GM23338 (cell line): ENCODE measurements at regions not wholly inside any gene's neighbourhood (a gene's known extent, or its start where the extent isn't known, plus 50 kb on each side); places are given as distances from the start of the nearest gene placed in this dataset.

Experiments used
- ATAC-seq: fragments of 200-7000 bp; cut with Tn5 transposase; 3 replicates; pipeline ENCODE4 v1.9.1; 2020
- DNase-seq: peaks from one replicate; pipeline ENCODE4 v3.0.0-alpha.2; 2015; ENCODE audit warnings: low spot score
- H2AFZ ChIP-seq: fragments of 200-600 bp; sonication (generic); 2 replicates; pipeline ENCODE4 v1.8.0; 2016; ENCODE audit warnings: antibody characterized with exemption, mild to moderate bottlenecking, moderate library complexity
- H3F3A ChIP-seq: fragments of 200-600 bp; sonication (generic); replicated peaks from 2 replicates; pipeline ENCODE4 v1.8.0; 2017; ENCODE audit warnings: antibody characterized with exemption, mixed run types, low read depth
- H3K27ac ChIP-seq: fragments of 200-600 bp; sonication (generic); 2 replicates; pipeline ENCODE4 v1.6.1; 2016; ENCODE audit warnings: low read depth
- H3K27me3 ChIP-seq: fragments of 200-600 bp; sonication (generic); 2 replicates; pipeline ENCODE4 v1.8.0; 2016; ENCODE audit warnings: mild to moderate bottlenecking, mixed run types, moderate library complexity; ENCODE audit not compliant: insufficient read depth
- H3K36me3 ChIP-seq: fragments of 200-600 bp; sonication (generic); 2 replicates; pipeline ENCODE4 v1.8.0; 2016; ENCODE audit warnings: mild to moderate bottlenecking; ENCODE audit not compliant: insufficient read depth
- H3K4me1 ChIP-seq: fragments of 200-600 bp; sonication (generic); 2 replicates; pipeline ENCODE4 v1.8.0; 2016; ENCODE audit warnings: mild to moderate bottlenecking, moderate library complexity; ENCODE audit not compliant: insufficient read depth
- H3K4me2 ChIP-seq: fragments of 200-600 bp; sonication (generic); 2 replicates; pipeline ENCODE4 v1.7.1; 2017; ENCODE audit warnings: mixed run types
- H3K4me3 ChIP-seq: fragments of 200-600 bp; sonication (generic); 2 replicates; pipeline ENCODE4 v1.6.1; 2016; ENCODE audit warnings: mixed run types
- H3K79me2 ChIP-seq: fragments of 200-600 bp; sonication (generic); replicated peaks from 2 replicates; pipeline ENCODE4 v1.8.0; 2017; ENCODE audit warnings: mild to moderate bottlenecking; ENCODE audit not compliant: insufficient read depth
- H3K9me2 ChIP-seq: fragments of 200-600 bp; sonication (generic); 2 replicates; pipeline ENCODE4 v1.8.0; 2017; ENCODE audit not compliant: insufficient read depth
- H4K20me1 ChIP-seq: fragments of 200-600 bp; sonication (generic); replicated peaks from 2 replicates; pipeline ENCODE4 v1.8.0; 2017; ENCODE audit warnings: mild to moderate bottlenecking; ENCODE audit not compliant: insufficient read depth
- H3K27ac Mint-ChIP-seq: 2 replicates; pipeline ENCODE4 v1.8.0; 2020; ENCODE audit warnings: inconsistent platforms, mild to moderate bottlenecking, moderate library complexity, mixed read lengths
- H3K27me3 Mint-ChIP-seq: 3 replicates; pipeline ENCODE4 v1.8.0; 2022; ENCODE audit warnings: low read depth, mild to moderate bottlenecking, moderate library complexity, mixed read lengths, inconsistent platforms; ENCODE audit not compliant: insufficient read depth, poor library complexity
- H3K36me3 Mint-ChIP-seq: 3 replicates; pipeline ENCODE4 v1.8.0; 2021; ENCODE audit warnings: low read depth, mild to moderate bottlenecking, inconsistent platforms, moderate library complexity, mixed read lengths
- H3K4me1 Mint-ChIP-seq: 3 replicates; pipeline ENCODE4 v1.8.0; 2020; ENCODE audit warnings: mild to moderate bottlenecking, inconsistent platforms, mixed read lengths
- H3K4me3 Mint-ChIP-seq: 3 replicates; pipeline ENCODE4 v1.8.0; 2021; ENCODE audit warnings: moderate library complexity, mild to moderate bottlenecking, inconsistent platforms, mixed read lengths
- H3K9me3 Mint-ChIP-seq: 3 replicates; pipeline ENCODE4 v1.8.0; 2020; ENCODE audit warnings: moderate library complexity, mild to moderate bottlenecking, inconsistent platforms, mixed read lengths
- CREB1 ChIP-seq: fragments of 250-450 bp; sonication (Bioruptor Pico); IDR thresholded peaks from 2 replicates; pipeline ENCODE4 v1.5.0; 2020; ENCODE audit warnings: low read depth, mild to moderate bottlenecking, moderate library complexity
- EZH2phosphoT487 ChIP-seq: fragments of 200-600 bp; sonication (generic); IDR thresholded peaks from one replicate; pipeline ENCODE4 v1.8.1; 2018; ENCODE audit warnings: antibody characterized with exemption; ENCODE audit not compliant: unreplicated experiment
- NANOG ChIP-seq: IDR thresholded peaks from 2 replicates; pipeline ENCODE4 v1.6.1; 2016; ENCODE audit warnings: antibody characterized with exemption, borderline replicate concordance
- POLR2AphosphoS5 ChIP-seq: IDR thresholded peaks from 2 replicates; pipeline ENCODE4 v1.6.1; 2016; ENCODE audit warnings: antibody characterized with exemption, low read depth
- ZNF114 ChIP-seq: fragments of 250-450 bp; sonication (Bioruptor Pico); IDR thresholded peaks from 2 replicates; pipeline ENCODE4 v1.5.0; 2020; ENCODE audit warnings: mild to moderate bottlenecking, moderate library complexity
- TF ChIP-seq, protein P1 (sequence below): fragments of 250-450 bp; sonication (Bioruptor Pico); IDR thresholded peaks from 2 replicates; pipeline ENCODE4 v1.5.0; 2020; ENCODE audit warnings: mild to moderate bottlenecking, moderate library complexity
- TF ChIP-seq, protein P2 (sequence below): IDR thresholded peaks from 2 replicates; pipeline ENCODE4 v1.6.1; 2016; ENCODE audit warnings: antibody characterized with exemption
- TF ChIP-seq, protein P3 (sequence below), 2 experiments: fragments of 200-600 bp in 1 of 2; sonication (generic) in 1 of 2; conservative IDR thresholded peaks; 2 replicates each; pipeline versions ENCODE4 v1.5.1 to v1.6.1; 2016 to 2017; ENCODE audit warnings: antibody characterized with exemption in 2 of 2, low read depth in 2 of 2, mild to moderate bottlenecking in 2 of 2, moderate library complexity in 1 of 2

DNA sequence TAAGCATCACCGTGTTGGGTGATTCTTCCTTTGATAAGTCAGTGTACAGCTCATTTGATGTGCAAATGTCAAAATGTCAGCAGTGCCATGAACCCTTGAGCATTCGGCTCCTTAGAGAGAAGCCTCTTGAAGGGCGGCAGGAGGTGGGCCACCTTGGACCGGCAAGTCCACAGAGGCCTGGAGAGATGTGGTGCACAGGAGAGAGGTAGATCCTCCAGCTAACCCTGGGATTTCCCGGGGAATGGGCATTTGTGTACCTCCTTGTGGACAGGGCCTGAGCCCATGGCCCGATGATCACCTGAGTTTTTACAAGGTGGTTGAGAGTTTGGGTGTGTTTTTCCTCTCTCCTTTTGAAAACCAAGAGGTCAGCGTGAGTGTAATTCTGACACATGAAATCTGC, 133.2 kb upstream of the RCN1 start:
- peaks cover 3% of the 10 kb centered on the region; the same call in 2 of the 3 replicates for H3K4me1 Mint-ChIP-seq
- H3F3A ChIP-seq = no peaks in the 10 kb centered on the region
- H3K4me2 ChIP-seq = no peak overlapping the region
- no peaks in the 10 kb centered on the region for H3K9me2 ChIP-seq
- no peaks in the 10 kb centered on the region for H3K79me2 ChIP-seq
- H3K27me3 ChIP-seq = no peaks in the 10 kb centered on the region; the same call in 1 of the 2 replicates
- DNase-seq = no peak
- H3K9me3 Mint-ChIP-seq = no peaks in the 10 kb centered on the region
- ATAC-seq = peak; percentile 49
- H3K36me3 ChIP-seq = no peaks in the 10 kb centered on the region
- no peak overlapping the region for H3K27ac Mint-ChIP-seq
- H3K4me3 ChIP-seq = no peak overlapping the region
- H3K4me3 Mint-ChIP-seq = no peak overlapping the region
- peaks cover 12% of the 10 kb centered on the region for H3K27me3 Mint-ChIP-seq
- no peaks in the 10 kb centered on the region for H4K20me1 ChIP-seq
- no peaks in the 10 kb centered on the region for H3K36me3 Mint-ChIP-seq
- TF ChIP-seq CREB1 (CRISPR knock-in tag) = no peak
- TF ChIP-seq, protein P1, sequence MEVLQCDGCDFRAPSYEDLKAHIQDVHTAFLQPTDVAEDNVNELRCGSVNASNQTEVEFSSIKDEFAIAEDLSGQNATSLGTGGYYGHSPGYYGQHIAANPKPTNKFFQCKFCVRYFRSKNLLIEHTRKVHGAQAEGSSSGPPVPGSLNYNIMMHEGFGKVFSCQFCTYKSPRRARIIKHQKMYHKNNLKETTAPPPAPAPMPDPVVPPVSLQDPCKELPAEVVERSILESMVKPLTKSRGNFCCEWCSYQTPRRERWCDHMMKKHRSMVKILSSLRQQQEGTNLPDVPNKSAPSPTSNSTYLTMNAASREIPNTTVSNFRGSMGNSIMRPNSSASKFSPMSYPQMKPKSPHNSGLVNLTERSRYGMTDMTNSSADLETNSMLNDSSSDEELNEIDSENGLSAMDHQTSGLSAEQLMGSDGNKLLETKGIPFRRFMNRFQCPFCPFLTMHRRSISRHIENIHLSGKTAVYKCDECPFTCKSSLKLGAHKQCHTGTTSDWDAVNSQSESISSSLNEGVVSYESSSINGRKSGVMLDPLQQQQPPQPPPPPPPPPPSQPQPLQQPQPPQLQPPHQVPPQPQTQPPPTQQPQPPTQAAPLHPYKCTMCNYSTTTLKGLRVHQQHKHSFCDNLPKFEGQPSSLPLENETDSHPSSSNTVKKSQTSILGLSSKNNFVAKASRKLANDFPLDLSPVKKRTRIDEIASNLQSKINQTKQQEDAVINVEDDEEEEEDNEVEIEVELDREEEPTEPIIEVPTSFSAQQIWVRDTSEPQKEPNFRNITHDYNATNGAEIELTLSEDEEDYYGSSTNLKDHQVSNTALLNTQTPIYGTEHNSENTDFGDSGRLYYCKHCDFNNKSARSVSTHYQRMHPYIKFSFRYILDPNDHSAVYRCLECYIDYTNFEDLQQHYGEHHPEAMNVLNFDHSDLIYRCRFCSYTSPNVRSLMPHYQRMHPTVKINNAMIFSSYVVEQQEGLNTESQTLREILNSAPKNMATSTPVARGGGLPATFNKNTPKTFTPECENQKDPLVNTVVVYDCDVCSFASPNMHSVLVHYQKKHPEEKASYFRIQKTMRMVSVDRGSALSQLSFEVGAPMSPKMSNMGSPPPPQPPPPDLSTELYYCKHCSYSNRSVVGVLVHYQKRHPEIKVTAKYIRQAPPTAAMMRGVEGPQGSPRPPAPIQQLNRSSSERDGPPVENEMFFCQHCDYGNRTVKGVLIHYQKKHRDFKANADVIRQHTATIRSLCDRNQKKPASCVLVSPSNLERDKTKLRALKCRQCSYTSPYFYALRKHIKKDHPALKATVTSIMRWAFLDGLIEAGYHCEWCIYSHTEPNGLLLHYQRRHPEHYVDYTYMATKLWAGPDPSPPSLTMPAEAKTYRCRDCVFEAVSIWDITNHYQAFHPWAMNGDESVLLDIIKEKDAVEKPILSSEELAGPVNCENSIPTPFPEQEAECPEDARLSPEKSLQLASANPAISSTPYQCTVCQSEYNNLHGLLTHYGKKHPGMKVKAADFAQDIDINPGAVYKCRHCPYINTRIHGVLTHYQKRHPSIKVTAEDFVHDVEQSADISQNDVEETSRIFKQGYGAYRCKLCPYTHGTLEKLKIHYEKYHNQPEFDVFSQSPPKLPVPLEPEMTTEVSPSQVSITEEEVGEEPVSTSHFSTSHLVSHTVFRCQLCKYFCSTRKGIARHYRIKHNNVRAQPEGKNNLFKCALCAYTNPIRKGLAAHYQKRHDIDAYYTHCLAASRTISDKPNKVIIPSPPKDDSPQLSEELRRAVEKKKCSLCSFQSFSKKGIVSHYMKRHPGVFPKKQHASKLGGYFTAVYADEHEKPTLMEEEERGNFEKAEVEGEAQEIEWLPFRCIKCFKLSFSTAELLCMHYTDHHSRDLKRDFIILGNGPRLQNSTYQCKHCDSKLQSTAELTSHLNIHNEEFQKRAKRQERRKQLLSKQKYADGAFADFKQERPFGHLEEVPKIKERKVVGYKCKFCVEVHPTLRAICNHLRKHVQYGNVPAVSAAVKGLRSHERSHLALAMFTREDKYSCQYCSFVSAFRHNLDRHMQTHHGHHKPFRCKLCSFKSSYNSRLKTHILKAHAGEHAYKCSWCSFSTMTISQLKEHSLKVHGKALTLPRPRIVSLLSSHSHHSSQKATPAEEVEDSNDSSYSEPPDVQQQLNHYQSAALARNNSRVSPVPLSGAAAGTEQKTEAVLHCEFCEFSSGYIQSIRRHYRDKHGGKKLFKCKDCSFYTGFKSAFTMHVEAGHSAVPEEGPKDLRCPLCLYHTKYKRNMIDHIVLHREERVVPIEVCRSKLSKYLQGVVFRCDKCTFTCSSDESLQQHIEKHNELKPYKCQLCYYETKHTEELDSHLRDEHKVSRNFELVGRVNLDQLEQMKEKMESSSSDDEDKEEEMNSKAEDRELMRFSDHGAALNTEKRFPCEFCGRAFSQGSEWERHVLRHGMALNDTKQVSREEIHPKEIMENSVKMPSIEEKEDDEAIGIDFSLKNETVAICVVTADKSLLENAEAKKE = no peak
- no peak overlapping the region for H3K27ac ChIP-seq
- peak overlapping the region; percentile 40 for H2AFZ ChIP-seq
- H3K4me1 ChIP-seq = peaks cover 3% of the 10 kb centered on the region; the same call in 1 of the 2 replicates

DNA sequence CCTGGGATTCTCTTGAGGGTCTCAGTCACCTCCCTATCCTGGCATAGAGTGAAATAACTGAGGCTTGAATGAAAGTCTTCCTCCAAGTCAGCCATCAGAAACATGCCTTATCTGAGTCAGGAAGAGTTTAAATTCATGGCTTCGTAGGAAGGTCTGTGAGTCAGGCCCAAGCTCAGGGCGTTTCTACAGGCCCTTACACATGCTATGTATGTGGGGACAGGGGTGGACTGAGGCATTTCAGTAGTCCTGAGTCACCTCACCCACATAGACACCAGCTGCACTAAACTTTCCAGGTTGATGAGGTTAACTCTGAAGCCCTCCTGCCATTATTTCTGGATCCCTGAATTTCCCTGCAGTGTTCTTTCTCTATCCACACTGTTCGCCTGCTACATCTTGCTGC, 134.6 kb upstream of the RCN1 start:
- peaks cover 3% of the 10 kb centered on the region; the same call in 1 of the 2 replicates for H3K4me1 ChIP-seq
- H4K20me1 ChIP-seq = no peaks in the 10 kb centered on the region
- no peaks in the 10 kb centered on the region for H3F3A ChIP-seq
- no peak overlapping the region for H3K4me3 ChIP-seq
- no peaks in the 10 kb centered on the region for H3K9me2 ChIP-seq
- no peaks in the 10 kb centered on the region for H3K79me2 ChIP-seq
- no peak overlapping the region for H2AFZ ChIP-seq
- H3K36me3 ChIP-seq = no peaks in the 10 kb centered on the region
- no peak overlapping the region for H3K4me2 ChIP-seq
- no peak overlapping the region for H3K27ac Mint-ChIP-seq
- peaks cover 3% of the 10 kb centered on the region; the same call in 2 of the 3 replicates for H3K4me1 Mint-ChIP-seq
- no peak for ATAC-seq
- no peak overlapping the region for H3K4me3 Mint-ChIP-seq
- H3K27me3 Mint-ChIP-seq = peaks cover 12% of the 10 kb centered on the region
- H3K27ac ChIP-seq = no peak overlapping the region
- H3K9me3 Mint-ChIP-seq = no peaks in the 10 kb centered on the region
- H3K36me3 Mint-ChIP-seq = no peaks in the 10 kb centered on the region
- DNase-seq = no peak
- no peaks in the 10 kb centered on the region; the same call in 1 of the 2 replicates for H3K27me3 ChIP-seq
- TF ChIP-seq EZH2phosphoT487 = no peak
- no peak for TF ChIP-seq ZNF114 (CRISPR knock-in tag)
- TF ChIP-seq POLR2AphosphoS5 = no peak
- TF ChIP-seq, protein P2, sequence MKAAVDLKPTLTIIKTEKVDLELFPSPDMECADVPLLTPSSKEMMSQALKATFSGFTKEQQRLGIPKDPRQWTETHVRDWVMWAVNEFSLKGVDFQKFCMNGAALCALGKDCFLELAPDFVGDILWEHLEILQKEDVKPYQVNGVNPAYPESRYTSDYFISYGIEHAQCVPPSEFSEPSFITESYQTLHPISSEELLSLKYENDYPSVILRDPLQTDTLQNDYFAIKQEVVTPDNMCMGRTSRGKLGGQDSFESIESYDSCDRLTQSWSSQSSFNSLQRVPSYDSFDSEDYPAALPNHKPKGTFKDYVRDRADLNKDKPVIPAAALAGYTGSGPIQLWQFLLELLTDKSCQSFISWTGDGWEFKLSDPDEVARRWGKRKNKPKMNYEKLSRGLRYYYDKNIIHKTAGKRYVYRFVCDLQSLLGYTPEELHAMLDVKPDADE = no peak
- TF ChIP-seq CREB1 (CRISPR knock-in tag) = no peak
- no peak for TF ChIP-seq NANOG
- TF ChIP-seq, protein P3, sequence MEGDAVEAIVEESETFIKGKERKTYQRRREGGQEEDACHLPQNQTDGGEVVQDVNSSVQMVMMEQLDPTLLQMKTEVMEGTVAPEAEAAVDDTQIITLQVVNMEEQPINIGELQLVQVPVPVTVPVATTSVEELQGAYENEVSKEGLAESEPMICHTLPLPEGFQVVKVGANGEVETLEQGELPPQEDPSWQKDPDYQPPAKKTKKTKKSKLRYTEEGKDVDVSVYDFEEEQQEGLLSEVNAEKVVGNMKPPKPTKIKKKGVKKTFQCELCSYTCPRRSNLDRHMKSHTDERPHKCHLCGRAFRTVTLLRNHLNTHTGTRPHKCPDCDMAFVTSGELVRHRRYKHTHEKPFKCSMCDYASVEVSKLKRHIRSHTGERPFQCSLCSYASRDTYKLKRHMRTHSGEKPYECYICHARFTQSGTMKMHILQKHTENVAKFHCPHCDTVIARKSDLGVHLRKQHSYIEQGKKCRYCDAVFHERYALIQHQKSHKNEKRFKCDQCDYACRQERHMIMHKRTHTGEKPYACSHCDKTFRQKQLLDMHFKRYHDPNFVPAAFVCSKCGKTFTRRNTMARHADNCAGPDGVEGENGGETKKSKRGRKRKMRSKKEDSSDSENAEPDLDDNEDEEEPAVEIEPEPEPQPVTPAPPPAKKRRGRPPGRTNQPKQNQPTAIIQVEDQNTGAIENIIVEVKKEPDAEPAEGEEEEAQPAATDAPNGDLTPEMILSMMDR (conservative IDR thresholded peaks at IDR 0.05; ENCODE audit: low read depth in 2 of 2) = no peak
